GM23338 (cell line): ENCODE measurements at regions not wholly inside any gene's neighbourhood (a gene's known extent, or its start where the extent isn't known, plus 50 kb on each side); places are given as distances from the start of the nearest gene placed in this dataset.

ENCODE experiments used
- CREB1 ChIP-seq: fragments of 250-450 bp; sonication (Bioruptor Pico); IDR thresholded peaks from 2 replicates; pipeline ENCODE4 v1.5.0; 2020; ENCODE audit warnings: low read depth, mild to moderate bottlenecking, moderate library complexity
- EZH2 ChIP-seq: fragments of 200-600 bp; sonication (generic); IDR thresholded peaks from one replicate; pipeline ENCODE4 v1.8.0; 2017; ENCODE audit warnings: antibody characterized with exemption, mild to moderate bottlenecking, low read depth; ENCODE audit not compliant: unreplicated experiment
- NANOG ChIP-seq: IDR thresholded peaks from 2 replicates; pipeline ENCODE4 v1.6.1; 2016; ENCODE audit warnings: antibody characterized with exemption, borderline replicate concordance
- POLR2AphosphoS5 ChIP-seq: IDR thresholded peaks from 2 replicates; pipeline ENCODE4 v1.6.1; 2016; ENCODE audit warnings: antibody characterized with exemption, low read depth
- STAT1 ChIP-seq: IDR thresholded peaks from one replicate; pipeline ENCODE4 v1.6.1; 2016; ENCODE audit warnings: antibody characterized with exemption; ENCODE audit not compliant: unreplicated experiment
- ZNF114 ChIP-seq: fragments of 250-450 bp; sonication (Bioruptor Pico); IDR thresholded peaks from 2 replicates; pipeline ENCODE4 v1.5.0; 2020; ENCODE audit warnings: mild to moderate bottlenecking, moderate library complexity
- ZNF331 ChIP-seq: fragments of 250-450 bp; sonication (Bioruptor Pico); IDR thresholded peaks from 2 replicates; pipeline ENCODE4 v1.5.0; 2020; ENCODE audit warnings: low read depth, mild to moderate bottlenecking, moderate library complexity
- ZNF462 ChIP-seq: fragments of 250-450 bp; sonication (Bioruptor Pico); IDR thresholded peaks from 2 replicates; pipeline ENCODE4 v1.5.0; 2020; ENCODE audit warnings: mild to moderate bottlenecking, moderate library complexity
- TF ChIP-seq, protein P1 (sequence below), 2 experiments: fragments of 200-600 bp in 1 of 2; sonication (generic) in 1 of 2; conservative IDR thresholded peaks; 2 replicates each; pipeline versions ENCODE4 v1.5.1 to v1.6.1; 2016 to 2017; ENCODE audit warnings: antibody characterized with exemption in 2 of 2, low read depth in 2 of 2, mild to moderate bottlenecking in 2 of 2, moderate library complexity in 1 of 2
- TF ChIP-seq, protein P2 (sequence below): IDR thresholded peaks from 2 replicates; pipeline ENCODE4 v1.6.1; 2016; ENCODE audit warnings: antibody characterized with exemption

DNA sequence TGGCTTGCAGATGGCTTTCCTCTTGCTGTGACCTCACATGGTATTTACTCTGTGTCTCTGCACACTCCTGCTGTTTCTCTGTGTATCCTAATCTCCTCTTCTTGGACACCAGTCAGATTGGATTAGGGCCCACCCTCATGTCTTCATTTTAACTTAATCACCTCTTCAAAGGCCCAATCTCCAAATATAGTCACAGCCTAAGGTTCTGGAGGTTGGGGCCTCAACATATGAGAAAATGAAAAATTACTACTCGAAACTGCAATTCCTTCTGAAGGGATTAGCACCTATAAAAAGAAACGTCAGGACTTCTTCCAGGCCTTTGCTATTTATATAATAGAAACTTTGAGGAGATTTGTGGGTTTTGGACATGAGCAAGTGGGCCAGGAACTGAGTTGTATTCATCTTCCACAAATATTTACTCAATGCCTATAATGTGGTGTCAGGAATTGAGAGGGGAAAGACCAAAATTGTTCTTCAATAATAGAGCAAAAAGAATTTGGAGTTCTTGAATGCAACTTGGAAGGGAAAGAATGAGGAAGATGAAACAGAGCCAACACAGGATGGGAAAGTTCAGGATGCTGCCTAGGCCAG lies 270.0 kb upstream of the FN1 start (continued):
- TF ChIP-seq ZNF462 (CRISPR knock-in tag) (no peak), ZNF331 (CRISPR knock-in tag) (no peak), NANOG (no peak), STAT1 (no peak), EZH2 (no peak), CREB1 (CRISPR knock-in tag) (no peak), POLR2AphosphoS5 (no peak), ZNF114 (CRISPR knock-in tag) (no peak)
- TF ChIP-seq, protein P1, sequence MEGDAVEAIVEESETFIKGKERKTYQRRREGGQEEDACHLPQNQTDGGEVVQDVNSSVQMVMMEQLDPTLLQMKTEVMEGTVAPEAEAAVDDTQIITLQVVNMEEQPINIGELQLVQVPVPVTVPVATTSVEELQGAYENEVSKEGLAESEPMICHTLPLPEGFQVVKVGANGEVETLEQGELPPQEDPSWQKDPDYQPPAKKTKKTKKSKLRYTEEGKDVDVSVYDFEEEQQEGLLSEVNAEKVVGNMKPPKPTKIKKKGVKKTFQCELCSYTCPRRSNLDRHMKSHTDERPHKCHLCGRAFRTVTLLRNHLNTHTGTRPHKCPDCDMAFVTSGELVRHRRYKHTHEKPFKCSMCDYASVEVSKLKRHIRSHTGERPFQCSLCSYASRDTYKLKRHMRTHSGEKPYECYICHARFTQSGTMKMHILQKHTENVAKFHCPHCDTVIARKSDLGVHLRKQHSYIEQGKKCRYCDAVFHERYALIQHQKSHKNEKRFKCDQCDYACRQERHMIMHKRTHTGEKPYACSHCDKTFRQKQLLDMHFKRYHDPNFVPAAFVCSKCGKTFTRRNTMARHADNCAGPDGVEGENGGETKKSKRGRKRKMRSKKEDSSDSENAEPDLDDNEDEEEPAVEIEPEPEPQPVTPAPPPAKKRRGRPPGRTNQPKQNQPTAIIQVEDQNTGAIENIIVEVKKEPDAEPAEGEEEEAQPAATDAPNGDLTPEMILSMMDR (conservative IDR thresholded peaks at IDR 0.05; ENCODE audit: low read depth in 2 of 2): no peak
- TF ChIP-seq, protein P2, sequence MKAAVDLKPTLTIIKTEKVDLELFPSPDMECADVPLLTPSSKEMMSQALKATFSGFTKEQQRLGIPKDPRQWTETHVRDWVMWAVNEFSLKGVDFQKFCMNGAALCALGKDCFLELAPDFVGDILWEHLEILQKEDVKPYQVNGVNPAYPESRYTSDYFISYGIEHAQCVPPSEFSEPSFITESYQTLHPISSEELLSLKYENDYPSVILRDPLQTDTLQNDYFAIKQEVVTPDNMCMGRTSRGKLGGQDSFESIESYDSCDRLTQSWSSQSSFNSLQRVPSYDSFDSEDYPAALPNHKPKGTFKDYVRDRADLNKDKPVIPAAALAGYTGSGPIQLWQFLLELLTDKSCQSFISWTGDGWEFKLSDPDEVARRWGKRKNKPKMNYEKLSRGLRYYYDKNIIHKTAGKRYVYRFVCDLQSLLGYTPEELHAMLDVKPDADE: no peak
